DMS53 treated with DMSO at 0.1 percent for 48 hours (cell line): ENCODE measurements at regions not wholly inside any gene's neighbourhood (a gene's known extent, or its start where the extent isn't known, plus 50 kb on each side); places are given as distances from the start of the nearest gene placed in this dataset.
"Not testable (repeated sequence)": the region's sequence is repeated elsewhere in the genome, so short reads cannot be mapped to it uniquely, and the experiment has no call there.

Experiments used
- DNase-seq: peaks from one replicate; lab custom pipeline; 2025; ENCODE audit not compliant: unreplicated experiment; lab: John Stamatoyannopoulos, UW

DNA sequence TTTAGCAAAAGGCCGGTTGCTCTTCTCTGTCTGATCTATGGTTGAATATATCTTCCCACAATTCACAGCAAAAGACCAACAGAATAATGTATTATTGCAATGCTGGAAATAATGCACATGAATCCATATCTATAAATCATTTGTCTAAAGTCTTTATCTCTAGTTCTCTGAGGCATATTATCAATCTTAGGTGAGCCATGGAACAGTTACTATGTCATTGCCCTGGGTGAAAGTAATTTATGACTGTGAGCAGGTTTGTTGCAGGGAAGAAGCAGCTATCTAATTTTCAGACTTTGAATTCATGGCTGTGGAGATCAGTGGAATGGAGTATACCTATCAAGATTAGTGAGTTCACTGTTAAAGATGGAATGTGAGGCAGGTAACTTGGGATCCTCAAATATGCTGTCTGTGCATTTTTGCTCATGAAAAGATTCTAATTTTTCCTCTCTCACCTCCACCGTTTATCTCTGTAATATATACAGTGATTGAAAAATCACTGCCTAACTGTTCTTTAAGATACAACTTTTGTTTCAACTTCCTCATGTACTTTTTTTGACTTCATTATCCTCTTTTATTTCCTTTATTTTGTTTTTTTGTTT, 256.8 kb upstream of the ARSJ start:
- DNase-seq: no peak

DNA sequence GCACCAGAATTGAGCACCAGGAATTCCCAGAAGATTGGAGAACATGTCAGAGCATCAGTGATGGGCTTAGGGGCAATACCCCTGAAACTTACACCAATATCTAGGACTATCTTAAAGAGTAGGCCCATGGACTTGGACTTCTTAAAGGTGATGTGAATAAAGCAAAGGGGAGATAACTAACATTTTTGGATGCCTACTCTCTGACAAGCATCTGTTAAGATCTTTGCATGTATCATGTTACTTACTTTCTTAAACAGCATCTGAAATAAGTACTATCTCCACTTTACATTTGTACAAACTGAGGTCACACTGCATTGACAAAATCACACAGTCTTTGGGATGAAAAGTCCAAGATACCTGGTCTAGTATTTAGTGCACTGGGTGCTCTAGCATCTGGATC, 258.6 kb upstream of the ARSJ start:
- no peak for DNase-seq

DNA sequence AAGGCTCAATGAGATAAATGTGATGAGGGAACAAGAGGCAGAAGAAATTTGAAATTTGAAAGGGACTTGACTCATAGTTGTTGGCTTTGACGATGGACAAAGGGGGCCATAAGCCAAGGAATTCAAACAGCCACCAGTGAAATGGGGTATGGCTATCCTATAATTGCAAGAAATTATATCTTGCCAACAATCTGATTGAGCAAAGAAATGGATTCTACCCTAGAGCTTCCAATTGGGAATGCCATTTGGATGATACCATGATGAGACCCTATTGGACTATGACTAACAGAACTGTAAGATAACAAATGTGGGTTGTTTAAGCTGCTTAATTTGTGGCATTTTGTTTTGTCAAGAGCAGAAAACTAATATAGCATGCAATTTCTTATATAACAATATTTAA, 270.1 kb upstream of the ARSJ start:
- no peak for DNase-seq

DNA sequence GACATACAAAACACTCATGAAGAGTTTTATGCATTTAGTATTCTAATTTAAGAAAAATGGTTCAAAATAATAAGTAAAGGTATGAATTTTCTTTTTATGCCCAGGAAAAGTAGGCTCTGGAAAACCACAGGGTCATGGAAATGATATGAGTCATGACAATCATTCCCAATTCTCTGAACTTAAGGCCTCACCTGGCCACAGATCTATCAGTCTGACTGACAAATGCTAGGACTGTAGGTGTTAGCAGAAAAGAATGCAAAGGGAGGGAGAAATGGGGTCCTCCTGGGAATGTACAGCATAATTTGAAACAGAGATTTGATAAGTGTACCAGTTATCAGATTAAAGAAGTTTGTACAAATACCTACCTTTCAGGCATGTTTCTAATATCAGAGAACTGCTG, 270.5 kb upstream of the ARSJ start:
- no peak for DNase-seq

DNA sequence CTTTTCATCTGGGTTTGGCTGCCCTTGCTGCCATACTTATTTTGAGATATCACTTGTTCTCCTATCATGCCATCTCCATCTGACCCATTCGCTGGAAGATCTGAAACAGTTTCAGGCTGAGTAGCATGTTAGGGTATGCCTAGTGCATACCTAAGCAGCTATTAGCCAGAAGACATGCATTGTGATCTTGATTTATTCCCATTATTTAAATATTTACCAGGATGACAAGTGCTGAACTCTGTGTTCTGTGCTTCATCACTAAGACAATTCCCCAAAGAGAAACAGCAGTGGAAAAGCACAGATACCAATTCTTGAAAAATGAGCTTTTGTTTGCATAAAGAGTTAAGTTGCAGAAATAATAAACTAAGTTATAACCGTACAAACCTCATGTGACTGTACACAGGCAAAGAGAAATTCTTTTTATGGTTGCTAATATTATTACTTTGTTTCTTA, 271.0 kb upstream of the ARSJ start:
- no peak for DNase-seq

DNA sequence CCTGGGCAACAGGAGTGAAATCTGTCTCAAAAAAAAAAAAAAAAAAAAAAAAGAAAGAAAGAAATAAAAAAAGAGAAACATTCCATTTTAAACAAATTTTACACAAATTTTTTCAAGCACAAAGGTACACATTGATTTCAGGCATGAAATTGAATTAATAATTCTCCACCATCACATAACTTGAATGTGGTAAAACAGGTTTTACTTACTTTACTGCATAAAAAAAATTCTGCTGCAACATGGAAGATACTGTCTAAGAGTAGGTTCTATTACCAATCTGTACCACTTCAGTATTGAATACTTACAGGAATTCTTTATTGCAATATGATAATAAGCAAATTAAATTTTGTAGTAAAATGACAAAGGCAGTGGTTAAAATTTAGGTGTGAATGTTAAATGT, 271.6 kb upstream of the ARSJ start:
- DNase-seq: no peak

DNA sequence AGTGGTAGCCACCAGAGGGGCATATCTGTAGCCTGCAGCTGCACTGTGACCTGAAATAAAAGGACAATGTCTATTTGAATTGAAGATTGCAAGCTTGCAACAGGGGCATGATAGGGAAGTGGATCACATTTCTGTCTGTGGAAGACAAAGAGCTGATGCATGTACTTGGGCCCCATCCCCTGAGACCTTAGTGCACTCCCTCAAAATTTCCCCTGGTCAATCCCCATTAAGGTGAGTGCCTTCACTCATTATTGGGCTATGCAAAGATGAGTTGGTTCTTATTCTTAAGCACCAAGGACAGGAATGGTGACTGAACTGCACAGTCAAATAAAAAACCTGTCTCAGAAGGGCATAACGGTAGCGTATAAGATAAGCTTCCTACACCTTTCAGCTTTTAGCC, 273.1 kb upstream of the ARSJ start:
- no peak for DNase-seq

DNA sequence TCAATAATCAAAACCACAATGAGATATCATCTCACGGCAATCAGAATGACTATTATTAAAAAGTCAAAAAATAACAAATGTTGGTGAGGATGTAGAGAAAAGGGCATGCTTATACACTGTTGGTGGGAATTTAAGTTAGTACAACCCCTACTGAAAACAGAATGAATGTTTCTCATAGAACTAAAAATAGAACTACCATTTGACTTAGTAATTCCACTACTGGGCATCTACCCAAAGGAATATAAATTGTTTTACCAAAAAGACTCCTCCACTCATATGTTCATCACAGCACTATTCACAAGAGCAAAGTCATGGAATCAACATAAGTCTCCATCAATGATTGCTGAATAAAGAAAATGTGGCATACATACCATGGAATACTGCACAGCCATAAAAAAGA, 278.1 kb upstream of the ARSJ start:
- no peak for DNase-seq

DNA sequence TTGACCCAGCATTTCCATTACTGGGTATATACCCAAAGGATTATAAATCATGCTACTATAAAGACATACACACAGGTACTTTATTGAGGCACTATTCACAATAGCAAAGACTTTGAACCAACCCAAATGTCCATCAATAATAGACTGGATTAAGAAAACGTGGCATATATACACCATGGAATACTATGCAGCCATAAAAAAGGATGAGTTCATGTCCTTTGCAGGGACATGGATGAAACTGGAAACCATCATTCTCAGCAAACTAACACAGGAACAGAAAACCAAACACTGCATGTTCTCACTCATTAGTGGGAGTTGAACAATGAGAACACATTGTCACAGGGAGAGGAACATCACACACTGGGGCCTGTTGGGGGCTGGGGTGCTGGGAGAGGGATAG, 283.0 kb upstream of the ARSJ start:
- DNase-seq: not testable (repeated sequence)

DNA sequence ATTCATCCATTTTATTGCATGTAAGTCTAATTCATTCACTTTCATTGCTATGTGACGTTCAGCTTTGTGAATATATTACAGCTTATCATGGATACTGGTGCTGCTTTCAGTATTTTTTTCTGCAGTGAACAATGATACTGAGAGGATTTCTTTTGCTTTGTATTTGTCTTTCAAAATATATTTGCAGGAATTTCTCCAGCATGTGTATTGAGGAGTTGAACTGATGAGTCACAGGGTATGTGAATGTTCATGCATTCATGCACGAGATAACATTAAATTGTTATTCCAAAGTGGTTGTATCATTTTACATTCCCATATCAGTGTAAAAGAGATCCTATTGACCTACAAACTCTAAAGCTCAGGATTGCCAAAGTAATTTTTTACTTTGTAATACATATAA, 283.8 kb upstream of the ARSJ start:
- no peak for DNase-seq

DNA sequence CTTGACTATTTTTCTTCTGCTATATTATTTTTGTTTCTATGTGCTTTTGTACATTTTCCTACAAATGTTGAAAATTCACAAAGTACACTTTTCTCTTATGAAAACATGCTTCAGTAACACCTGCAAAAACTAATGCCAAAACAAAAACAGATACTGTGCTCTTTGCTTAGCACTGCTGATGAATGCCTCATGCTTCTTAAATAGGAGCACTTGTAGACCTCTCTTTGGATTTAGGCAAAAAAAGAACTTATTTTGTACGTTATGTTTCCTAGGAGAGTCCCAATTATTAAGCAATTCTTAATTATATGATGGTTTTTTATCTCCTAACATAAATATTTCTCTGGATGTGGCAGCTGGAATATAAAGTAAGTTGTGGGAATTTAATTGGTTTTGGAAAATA, 285.0 kb upstream of the ARSJ start:
- no peak for DNase-seq

DNA sequence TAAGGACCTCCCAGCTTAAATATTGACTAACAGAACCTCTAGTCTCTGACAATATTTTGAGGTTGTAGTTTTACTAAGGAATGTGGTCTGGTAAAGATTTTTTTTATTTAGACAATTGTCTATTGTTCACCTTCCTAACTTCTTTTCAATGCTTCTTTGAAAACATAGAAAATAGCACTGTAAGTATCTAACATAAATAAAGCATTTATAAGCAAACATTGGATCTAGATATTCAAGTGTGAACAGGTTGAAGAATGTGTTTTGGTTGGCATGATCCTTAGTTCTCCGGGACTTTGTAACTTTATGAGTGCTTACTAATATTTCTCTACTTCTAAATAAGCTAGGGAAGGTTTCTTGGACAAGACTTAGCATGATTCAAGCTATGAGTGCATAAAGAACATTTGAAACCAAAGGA, 285.4 kb upstream of the ARSJ start:
- no peak for DNase-seq

DNA sequence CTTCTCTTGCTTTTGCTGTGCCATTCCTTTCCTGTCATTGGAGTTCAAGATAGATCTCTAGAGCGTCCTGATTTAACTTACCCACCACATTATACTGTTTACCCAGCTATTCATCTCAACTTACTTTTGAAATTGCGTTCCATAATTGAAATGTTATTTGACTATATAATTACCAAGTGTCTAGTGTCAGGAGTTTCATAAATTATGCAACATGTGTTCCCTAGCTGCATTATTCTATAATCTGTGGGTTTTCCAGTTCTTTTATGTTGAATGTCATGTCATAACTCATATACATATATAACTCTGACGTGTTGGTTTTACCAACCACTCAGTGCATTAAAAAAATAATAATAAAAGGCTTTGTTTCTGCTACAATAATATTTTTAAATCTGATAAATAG, 285.9 kb upstream of the ARSJ start:
- DNase-seq: no peak

DNA sequence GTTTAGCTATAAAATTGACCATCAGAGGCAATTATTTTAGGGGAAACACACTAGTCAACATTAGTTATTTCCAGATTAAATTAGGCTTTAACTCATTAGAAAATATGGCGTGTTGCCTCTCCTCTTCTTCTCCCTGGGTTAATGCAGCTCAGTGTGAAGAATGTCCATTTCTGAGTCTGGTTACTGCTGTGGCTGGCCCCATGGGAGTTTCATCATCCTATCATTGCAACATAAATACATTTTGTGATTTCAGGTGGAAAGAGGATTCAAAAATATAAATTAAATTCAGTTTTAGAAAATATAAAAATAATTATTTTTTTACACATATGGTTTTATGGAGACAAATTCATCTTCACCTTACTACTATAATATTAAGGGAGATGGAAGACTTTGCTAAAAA, 288.5 kb upstream of the ARSJ start:
- DNase-seq: no peak

DNA sequence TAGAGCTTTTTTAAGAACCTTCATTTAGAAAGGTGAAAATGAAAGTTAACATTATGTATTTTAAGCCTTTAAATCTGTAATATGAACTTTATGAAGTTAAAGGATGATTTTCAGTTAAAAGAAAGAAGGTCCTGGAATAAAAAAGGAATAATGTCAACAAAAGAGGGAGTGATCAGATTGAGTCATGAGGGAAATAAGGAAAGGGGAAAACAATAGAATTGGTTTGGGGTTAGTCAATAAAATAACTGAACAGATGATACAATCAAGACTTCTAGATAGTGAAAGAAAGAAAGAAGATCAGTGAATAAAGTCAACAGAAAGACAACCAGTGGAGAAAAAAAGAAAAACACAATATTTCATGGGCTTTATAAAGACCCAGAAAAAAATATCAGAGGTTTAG, 291.6 kb upstream of the ARSJ start:
- no peak for DNase-seq

DNA sequence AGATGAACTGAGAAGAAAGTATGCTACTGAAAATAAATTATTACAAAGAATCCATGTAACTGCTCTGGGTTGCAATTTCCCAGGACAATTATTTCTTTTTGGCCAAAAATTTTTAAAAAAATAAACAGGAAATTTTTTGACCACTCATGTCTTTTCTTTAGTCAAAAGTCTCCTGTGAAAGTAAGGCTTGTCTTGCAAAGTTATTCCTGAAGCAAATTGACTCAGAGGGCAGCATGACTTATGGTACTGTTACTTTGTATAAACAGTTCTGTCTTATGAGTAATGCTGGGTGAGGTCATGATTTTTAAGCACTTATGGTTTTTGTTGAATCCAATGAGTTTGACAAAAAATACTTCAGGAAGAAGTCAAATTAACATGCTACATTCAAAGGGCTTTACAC, 292.8 kb upstream of the ARSJ start:
- no peak for DNase-seq

DNA sequence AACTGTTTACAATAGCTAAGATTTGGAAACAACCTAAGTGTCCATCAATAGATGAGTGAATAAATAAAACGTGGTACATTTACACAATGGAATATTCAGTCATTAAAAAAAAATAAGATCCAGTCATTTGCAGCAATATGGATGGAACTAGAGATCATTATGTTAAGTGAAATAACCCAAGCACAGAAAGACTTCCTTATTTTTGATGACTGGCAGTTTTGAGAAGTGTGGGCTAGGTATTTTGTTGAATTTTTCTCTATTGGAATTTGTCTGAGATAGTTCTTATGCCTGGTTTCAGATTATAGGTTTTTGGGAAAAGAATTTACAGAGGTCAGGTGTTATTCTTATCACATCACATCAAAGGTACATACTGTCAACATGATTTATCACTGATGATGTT, 293.8 kb upstream of the ARSJ start:
- DNase-seq: no peak

DNA sequence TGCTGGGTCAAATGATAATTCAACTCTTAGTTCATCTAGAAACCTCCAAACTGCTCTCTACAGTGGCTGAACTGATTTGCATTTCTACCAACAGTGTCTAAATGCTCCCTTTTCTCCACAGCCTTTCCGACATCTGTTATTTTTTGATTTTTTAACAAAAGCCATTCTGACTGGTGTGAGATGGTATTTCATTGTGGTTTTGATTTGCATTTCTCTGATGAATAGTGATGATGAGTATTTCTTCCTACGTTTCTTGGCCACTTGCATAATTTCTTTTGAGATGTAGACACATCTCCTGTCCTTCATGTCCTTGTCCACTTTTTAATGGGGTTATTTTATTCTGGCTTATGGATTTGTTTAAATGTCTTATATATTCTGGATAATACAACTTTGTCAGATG, 298.2 kb upstream of the ARSJ start:
- DNase-seq: no peak

DNA sequence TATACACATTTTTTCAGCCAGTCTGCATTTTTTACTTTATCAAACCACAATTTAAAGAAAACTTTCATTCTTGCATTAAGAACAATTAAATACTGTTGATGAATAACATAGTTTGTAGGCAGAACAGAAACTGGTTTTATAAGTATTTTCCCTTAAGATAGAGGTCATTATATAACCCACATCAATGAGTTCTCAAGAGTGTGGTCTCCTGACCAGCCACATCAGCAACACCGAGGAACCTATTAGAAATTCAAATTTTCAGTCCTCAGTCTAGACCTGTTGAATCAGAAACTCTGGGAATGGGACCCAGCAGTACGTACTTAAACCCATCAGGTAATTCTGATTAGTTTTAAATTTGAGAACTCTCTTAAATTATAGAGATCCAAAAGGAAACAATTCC, 299.6 kb upstream of the ARSJ start:
- no peak for DNase-seq

DNA sequence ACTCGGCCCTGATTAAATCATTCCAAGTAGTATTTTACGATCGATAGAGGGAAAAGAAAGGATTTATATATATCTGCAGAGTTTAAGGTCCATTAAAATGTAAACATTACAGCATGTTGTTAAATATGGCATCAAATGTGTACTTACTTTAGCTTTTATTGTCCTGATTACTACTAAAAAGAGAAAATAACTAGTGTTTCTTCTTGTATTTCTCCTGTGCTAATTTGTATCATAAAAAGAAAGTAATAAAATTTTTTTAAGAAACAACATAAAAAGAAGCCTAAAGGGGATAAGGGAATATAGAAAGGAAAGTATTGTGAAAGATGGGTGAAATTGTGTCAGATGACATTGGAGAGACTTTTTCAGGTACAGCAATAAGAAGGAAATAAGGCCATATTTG, 300.3 kb upstream of the ARSJ start:
- DNase-seq: no peak

DNA sequence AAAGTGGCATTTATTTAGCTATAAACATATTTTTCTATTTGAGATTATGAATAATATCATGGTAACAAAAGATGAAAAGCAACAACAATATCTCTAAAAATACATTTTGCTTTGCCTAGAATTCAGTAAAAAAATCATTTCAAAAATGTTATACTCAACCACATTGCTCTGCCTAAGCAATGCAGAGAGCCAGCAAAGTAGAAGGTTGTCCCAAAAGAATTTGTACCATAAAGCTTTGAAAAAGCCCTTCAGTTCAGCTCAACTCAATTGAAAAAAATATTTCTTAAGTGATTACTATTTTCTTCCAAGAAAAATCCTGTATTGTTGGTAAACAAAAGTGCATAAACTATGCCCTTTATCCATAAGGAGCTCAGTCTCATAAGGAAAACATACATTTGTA, 301.2 kb upstream of the ARSJ start:
- DNase-seq: no peak

DNA sequence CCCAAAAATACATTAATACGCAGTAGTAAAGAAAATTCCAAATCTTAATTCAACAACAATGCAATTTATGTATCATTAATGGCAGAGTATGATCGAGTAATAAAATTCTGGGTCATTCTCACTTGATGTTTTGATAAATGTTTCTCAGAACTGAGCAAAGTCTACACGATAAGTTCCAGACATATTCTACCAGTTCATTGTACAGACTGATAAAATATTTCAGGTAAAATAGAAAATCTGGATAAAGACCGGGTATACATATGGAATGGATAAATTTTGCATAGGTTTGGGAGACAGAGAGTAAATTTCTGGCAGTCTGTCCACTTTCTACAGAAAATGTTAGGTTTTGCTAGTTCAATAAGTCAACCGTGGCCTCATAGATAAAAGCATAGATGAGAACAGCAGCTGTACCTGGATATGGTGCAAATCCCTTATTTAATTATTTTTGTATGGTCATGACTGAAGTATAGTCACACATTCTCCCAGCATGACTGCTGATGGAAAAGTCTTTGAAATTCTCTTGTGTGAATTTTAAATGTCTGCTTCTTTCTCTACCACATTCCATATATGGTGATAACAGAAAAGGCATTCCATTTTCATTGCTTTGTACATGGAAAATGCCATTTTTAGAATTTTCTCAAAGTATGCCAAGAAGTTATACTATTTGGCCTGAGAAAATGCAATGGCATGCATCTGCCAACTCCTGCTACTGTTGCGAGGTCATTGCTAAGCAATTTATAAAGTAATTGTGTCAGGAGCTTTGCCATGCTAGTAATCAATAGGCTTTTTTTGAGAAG, 301.9 kb upstream of the ARSJ start:
- no peak for DNase-seq

DNA sequence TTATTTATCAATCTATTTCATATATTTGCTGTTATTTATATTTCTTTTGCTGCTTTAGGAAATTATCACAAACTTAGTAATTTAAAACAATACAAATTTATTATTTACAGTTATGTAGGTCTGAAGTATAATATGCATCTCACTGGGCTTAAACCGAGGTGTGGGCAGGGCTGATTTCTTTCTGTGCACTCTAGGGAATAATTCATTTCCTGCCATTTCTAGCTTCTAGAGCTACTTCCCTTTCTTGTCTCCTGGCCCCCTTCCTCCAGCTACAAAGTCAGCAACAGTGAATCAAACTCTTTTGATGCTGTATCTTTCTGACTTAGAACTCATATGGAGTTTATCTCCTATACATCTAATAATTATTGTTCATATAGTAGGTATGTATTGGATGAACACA, 303.5 kb upstream of the ARSJ start:
- no peak for DNase-seq
